ENCODE measurements at regions not wholly inside any gene's neighbourhood (a gene's known extent, or its start where the extent isn't known, plus 50 kb on each side); places are given as distances from the start of the nearest gene placed in this dataset.

DNA sequence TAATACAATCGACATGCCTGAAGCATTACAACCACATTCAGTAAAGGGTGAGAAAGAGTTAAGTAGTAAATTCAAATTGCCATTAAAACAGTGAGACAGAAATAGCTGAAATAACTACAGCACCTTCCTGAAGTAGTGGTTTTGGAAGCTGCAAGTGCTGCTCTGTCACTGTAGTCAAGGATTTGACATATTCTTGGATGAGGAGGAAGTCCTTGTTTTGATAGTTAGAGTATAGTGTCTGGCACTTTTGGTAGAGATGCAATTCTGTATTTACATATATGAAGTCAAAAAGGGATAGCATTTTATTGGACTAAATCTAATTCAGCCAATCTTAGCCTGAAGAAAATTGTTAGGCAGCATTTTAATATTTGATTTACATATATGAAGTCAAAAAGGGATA lies 1559.6 kb downstream of the TECRL start:
- Histone ChIP-seq H3K36me3 (ENCODE audit: control insufficient read depth in 2 of 2, insufficient read depth in 2 of 2, low read length in 1 of 2) (no peaks in the 10 kb centered on the region), H4K20me1 (ENCODE audit: control insufficient read depth, insufficient read depth) (no peaks in the 10 kb centered on the region), H2AFZ (ENCODE audit: control insufficient read depth, low read depth, low read length) (no peak overlapping the region), H3K79me2 (ENCODE audit: control insufficient read depth, insufficient read depth, low read length) (no peaks in the 10 kb centered on the region), H3K4me3 (no peak overlapping the region), H3K4me2 (ENCODE audit: control insufficient read depth, insufficient read depth) (no peak overlapping the region), H3K27me3 (replicated peaks in 1 of 2; ENCODE audit: control insufficient read depth in 2 of 2, insufficient read depth in 2 of 2, low read length in 1 of 2) (no peaks in the 10 kb centered on the region), H3K9ac (ENCODE audit: control insufficient read depth, insufficient read depth, low read length) (no peak overlapping the region), H3K4me1 (ENCODE audit: control insufficient read depth, insufficient read depth, low read length) (no peaks in the 10 kb centered on the region), H3K27ac (ENCODE audit: control insufficient read depth, insufficient read depth) (no peak overlapping the region), H3K9me3 (replicated peaks; ENCODE audit: control insufficient read depth, insufficient read depth, low read length) (no peaks in the 10 kb centered on the region)
- DNase-seq (ENCODE audit: low read depth, low spot score) = no peak
- no peak for ATAC-seq
- no peak for FAIRE-seq
- 0% methylated on average over 1 of the region's 1 CpG for WGBS (ENCODE audit: insufficient coverage, insufficient replicate concordance, low lambda C conversion rate, missing lambda C conversion rate)
- BruUV-seq (replicated peaks) = no TSS peak
- SMC1A ChIA-PET (ENCODE audit: uncharacterized antibody, unreplicated experiment) = no interaction called here
- POLR2A ChIA-PET = no interaction called here
- CTCF ChIA-PET = no interaction called here
- RAD21 ChIA-PET (ENCODE audit: unreplicated experiment) = no interaction called here
- intact Hi-C loops (cut with micrococcal nuclease; ENCODE audit: unreplicated experiment) (no loop called here), in situ Hi-C loops (cut with MboI) (no loop called here)
- TF ChIP-seq FOS (IDR thresholded peaks at IDR 0.05; ENCODE audit: borderline replicate concordance, extremely low read depth, insufficient read length) (no peak), SREBF2 (IDR thresholded peaks at IDR 0.05; ENCODE audit: low read length) (no peak), HDGF (IDR thresholded peaks at IDR 0.05) (no peak), ZNF274 (IDR thresholded peaks at IDR 0.05; ENCODE audit: insufficient read depth, insufficient read length) (no peak), GABPA (IDR thresholded peaks at IDR 0.05; ENCODE audit: low read depth) (no peak), MTA2 (IDR thresholded peaks at IDR 0.05; ENCODE audit: low read depth) (no peak), ZSCAN29 (IDR thresholded peaks at IDR 0.05) (no peak), CREM (IDR thresholded peaks at IDR 0.05; ENCODE audit: low read depth) (no peak), CHD1 (IDR thresholded peaks at IDR 0.05; ENCODE audit: low read depth, low read length) (no peak)

DNA sequence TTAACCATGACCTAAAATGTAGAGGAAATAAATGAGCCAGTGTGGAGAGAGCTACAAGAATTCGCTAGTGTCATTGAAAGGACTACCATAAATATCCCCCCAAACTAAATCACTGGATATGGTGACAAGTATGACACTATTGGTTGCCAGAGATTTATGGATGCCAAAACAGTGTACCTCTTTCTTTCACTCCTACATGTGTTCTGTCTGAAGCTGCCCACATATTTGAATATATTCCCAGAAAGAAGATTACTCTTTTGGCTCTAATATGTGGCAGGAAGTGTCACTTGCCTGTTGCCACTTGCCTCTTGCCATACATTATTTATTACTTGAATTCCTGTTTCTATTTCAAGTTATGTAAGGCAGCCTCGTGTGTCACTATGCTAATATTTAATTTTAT lies 1573.6 kb downstream of the TECRL start:
- no peaks in the 10 kb centered on the region for H3K27me3 ChIP-seq (replicated peaks in 1 of 2; ENCODE audit: control insufficient read depth in 2 of 2, insufficient read depth in 2 of 2, low read length in 1 of 2)
- no peaks in the 10 kb centered on the region for H3K79me2 ChIP-seq (ENCODE audit: control insufficient read depth, insufficient read depth, low read length)
- DNase-seq (ENCODE audit: low read depth, low spot score) (no peak), FAIRE-seq (no peak), ATAC-seq (no peak)
- no peak overlapping the region for H3K9ac ChIP-seq (ENCODE audit: control insufficient read depth, insufficient read depth, low read length)
- 2% methylated on average over 2 of the region's 2 CpGs for WGBS (ENCODE audit: insufficient coverage, insufficient replicate concordance, low lambda C conversion rate, missing lambda C conversion rate)
- no peak overlapping the region for H3K27ac ChIP-seq (ENCODE audit: control insufficient read depth, insufficient read depth)
- H3K36me3 ChIP-seq (ENCODE audit: control insufficient read depth in 2 of 2, insufficient read depth in 2 of 2, low read length in 1 of 2) = no peaks in the 10 kb centered on the region
- ChIA-PET RAD21 (ENCODE audit: unreplicated experiment) (no interaction called here), CTCF (no interaction called here), POLR2A (no interaction called here), SMC1A (ENCODE audit: uncharacterized antibody, unreplicated experiment) (no interaction called here)
- H3K4me1 ChIP-seq (ENCODE audit: control insufficient read depth, insufficient read depth, low read length) = no peaks in the 10 kb centered on the region
- in situ Hi-C loops (cut with MboI) (no loop called here), intact Hi-C loops (cut with micrococcal nuclease; ENCODE audit: unreplicated experiment) (no loop called here)
- H3K4me2 ChIP-seq (ENCODE audit: control insufficient read depth, insufficient read depth) = no peak overlapping the region
- TF ChIP-seq, protein P1, sequence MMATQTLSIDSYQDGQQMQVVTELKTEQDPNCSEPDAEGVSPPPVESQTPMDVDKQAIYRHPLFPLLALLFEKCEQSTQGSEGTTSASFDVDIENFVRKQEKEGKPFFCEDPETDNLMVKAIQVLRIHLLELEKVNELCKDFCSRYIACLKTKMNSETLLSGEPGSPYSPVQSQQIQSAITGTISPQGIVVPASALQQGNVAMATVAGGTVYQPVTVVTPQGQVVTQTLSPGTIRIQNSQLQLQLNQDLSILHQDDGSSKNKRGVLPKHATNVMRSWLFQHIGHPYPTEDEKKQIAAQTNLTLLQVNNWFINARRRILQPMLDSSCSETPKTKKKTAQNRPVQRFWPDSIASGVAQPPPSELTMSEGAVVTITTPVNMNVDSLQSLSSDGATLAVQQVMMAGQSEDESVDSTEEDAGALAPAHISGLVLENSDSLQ (IDR thresholded peaks at IDR 0.05) = no peak
- TF ChIP-seq ZZZ3 (IDR thresholded peaks at IDR 0.05; ENCODE audit: control insufficient read depth, insufficient read length, low read depth) = no peak
- no peak for TF ChIP-seq JUNB (IDR thresholded peaks at IDR 0.05)
- TF ChIP-seq ZNF622 (IDR thresholded peaks at IDR 0.05) = no peak
- TF ChIP-seq HDGF (IDR thresholded peaks at IDR 0.05) = no peak
- no peak for TF ChIP-seq CHD1 (IDR thresholded peaks at IDR 0.05; ENCODE audit: low read depth, low read length)
- TF ChIP-seq HDAC2 (IDR thresholded peaks at IDR 0.05) = no peak
- TF ChIP-seq CREB1 (IDR thresholded peaks at IDR 0.05; ENCODE audit: low read depth) = no peak
- H3K9me3 ChIP-seq (replicated peaks; ENCODE audit: control insufficient read depth, insufficient read depth, low read length) = no peaks in the 10 kb centered on the region
- no peak overlapping the region for H2AFZ ChIP-seq (ENCODE audit: control insufficient read depth, low read depth, low read length)
- H4K20me1 ChIP-seq (ENCODE audit: control insufficient read depth, insufficient read depth) = no peaks in the 10 kb centered on the region
- BruUV-seq (replicated peaks) = no TSS peak
- no peak overlapping the region for H3K4me3 ChIP-seq

Measured in GM12878 (cell line).